ENCODE measurements at regions not wholly inside any gene's neighbourhood (a gene's known extent, or its start where the extent isn't known, plus 50 kb on each side); places are given as distances from the start of the nearest gene placed in this dataset.

DNA sequence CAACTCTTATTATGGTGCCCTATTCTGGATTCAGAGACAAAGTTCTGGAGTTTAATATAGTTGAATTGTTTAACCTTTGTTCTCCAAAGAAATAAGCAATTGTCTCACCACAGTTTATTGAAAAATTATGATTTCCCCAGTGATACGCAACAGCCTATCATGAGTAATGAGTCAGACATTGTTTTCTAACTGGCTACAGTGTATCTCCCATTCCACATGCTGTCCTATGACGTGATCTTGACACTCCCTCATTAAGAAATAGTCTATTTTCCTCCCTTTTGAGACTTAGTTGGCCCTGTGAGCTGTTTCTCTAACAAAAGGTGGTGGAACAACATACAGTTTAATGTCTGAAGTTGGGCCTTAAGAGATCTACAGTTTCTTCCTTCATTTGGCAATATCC, 1290.6 kb upstream of the CDH6 start:
- Histone ChIP-seq H3K4me2 (ENCODE audit: insufficient read depth in 1 of 2, low read depth in 2 of 2, low read length in 2 of 2) (no peak overlapping the region), H4K91ac (replicated peaks; ENCODE audit: insufficient read length, low read length) (no peak overlapping the region), H3K27ac (ENCODE audit: low read depth, low read length) (no peak overlapping the region), H3K4me3 (ENCODE audit: extremely low read depth in 1 of 4, insufficient read depth in 2 of 4, low read depth in 3 of 4, low read length in 4 of 4) (no peak overlapping the region), H2BK15ac (ENCODE audit: low read length) (no peak overlapping the region), H3K4ac (replicated peaks; ENCODE audit: insufficient read length, low read depth, low read length) (no peak overlapping the region), H3K23ac (ENCODE audit: insufficient read length) (no peak overlapping the region), H3K79me1 (ENCODE audit: low read depth, low read length) (no peaks in the 10 kb centered on the region), H2BK20ac (ENCODE audit: low read length) (no peak overlapping the region), H3K18ac (ENCODE audit: extremely low read depth, low read length) (no peak overlapping the region), H2AFZ (ENCODE audit: low read length) (no peak overlapping the region), H2BK5ac (ENCODE audit: low read depth, low read length) (no peak overlapping the region), H3K23me2 (ENCODE audit: low read depth, low read length) (no peaks in the 10 kb centered on the region), H3K4me1 (replicated peaks in 1 of 4; ENCODE audit: control insufficient read depth in 3 of 4, insufficient read depth in 4 of 4, low read length in 3 of 4) (no peaks in the 10 kb centered on the region), H2AK5ac (ENCODE audit: low read depth, low read length) (no peak overlapping the region), H3K36me3 (ENCODE audit: control insufficient read depth in 2 of 4, insufficient read depth in 4 of 4, low read length in 3 of 4) (no peaks in the 10 kb centered on the region), H2BK120ac (replicated peaks; ENCODE audit: low read depth, low read length) (no peak overlapping the region), H4K20me1 (replicated peaks in 1 of 2; ENCODE audit: control insufficient read depth in 1 of 2, insufficient read depth in 2 of 2, low read length in 2 of 2) (no peaks in the 10 kb centered on the region), H2BK12ac (ENCODE audit: low read depth, low read length) (no peak overlapping the region), H3K56ac (replicated peaks; ENCODE audit: insufficient read length, low read depth, low read length) (no peak overlapping the region), H4K8ac (ENCODE audit: extremely low read depth, insufficient read depth, low read length) (no peak overlapping the region), H3K9ac (replicated peaks in 1 of 4; ENCODE audit: extremely low read depth in 1 of 4, low read depth in 3 of 4, low read length in 3 of 4) (no peak overlapping the region), H3K14ac (ENCODE audit: insufficient read length) (no peak overlapping the region), H3K27me3 (replicated peaks in 1 of 4; ENCODE audit: control insufficient read depth in 3 of 4, extremely low read depth in 1 of 4, insufficient read depth in 3 of 4, low read length in 3 of 4) (no peaks in the 10 kb centered on the region), H3K79me2 (ENCODE audit: control insufficient read depth in 1 of 2, insufficient read depth in 2 of 2, low read length in 2 of 2) (no peaks in the 10 kb centered on the region), H4K5ac (ENCODE audit: insufficient read length, low read depth, low read length) (no peak overlapping the region), H3K9me3 (ENCODE audit: insufficient read depth in 2 of 2, low read depth in 1 of 2, low read length in 1 of 2) (no peaks in the 10 kb centered on the region)
- POLR2A ChIA-PET (ENCODE audit: partially characterized antibody), result no interaction called here
- CTCF ChIA-PET (ENCODE audit: partially characterized antibody), result no interaction called here
- WGBS, 2 experiments (ENCODE audit: extremely low coverage in 1 of 2, insufficient coverage in 1 of 2, insufficient read length in 1 of 2, insufficient replicate concordance in 2 of 2, low coverage in 1 of 2, low lambda C conversion rate in 2 of 2, missing lambda C conversion rate in 1 of 2), result 86% methylated on average over 2 of the region's 2 CpGs; no CpG with 5 or more reads in 1 of the 2 experiments
- no peak for FAIRE-seq
- DNase-seq (ENCODE audit: low read depth in 1 of 2, low spot score in 2 of 2), result no peak
- TF ChIP-seq SIN3A (conservative IDR thresholded peaks at IDR 0.05 in 1 of 2, IDR thresholded peaks at IDR 0.05 in 1 of 2; ENCODE audit: low read depth in 1 of 2, low read length in 2 of 2) (no peak), PHF8 (conservative IDR thresholded peaks at IDR 0.05; ENCODE audit: low read depth, low read length) (no peak), NANOG (IDR thresholded peaks at IDR 0.05; ENCODE audit: insufficient read depth, low read depth, low read length, poor library complexity, severe bottlenecking) (no peak), ZNF274 (IDR thresholded peaks at IDR 0.05; ENCODE audit: borderline replicate concordance, extremely low read depth, low read length) (no peak), KDM1A (IDR thresholded peaks at IDR 0.05; ENCODE audit: borderline replicate concordance, low read length) (no peak), HDAC2 (IDR thresholded peaks at IDR 0.05; ENCODE audit: borderline replicate concordance in 1 of 2, low read depth in 2 of 2, low read length in 2 of 2) (no peak), FOSL1 (IDR thresholded peaks at IDR 0.05; ENCODE audit: insufficient read depth, low read depth, low read length) (no peak)

All from H1 (cell line).